GM23338 (cell line): ENCODE measurements at regions not wholly inside any gene's neighbourhood (a gene's known extent, or its start where the extent isn't known, plus 50 kb on each side); places are given as distances from the start of the nearest gene placed in this dataset.

Experiments
- ATAC-seq: fragments of 200-7000 bp; cut with Tn5 transposase; 3 replicates; pipeline ENCODE4 v1.9.1; 2020
- DNase-seq: peaks from one replicate; pipeline ENCODE4 v3.0.0-alpha.2; 2015; ENCODE audit warnings: low spot score
- H2AFZ ChIP-seq: fragments of 200-600 bp; sonication (generic); 2 replicates; pipeline ENCODE4 v1.8.0; 2016; ENCODE audit warnings: antibody characterized with exemption, mild to moderate bottlenecking, moderate library complexity
- H3F3A ChIP-seq: fragments of 200-600 bp; sonication (generic); replicated peaks from 2 replicates; pipeline ENCODE4 v1.8.0; 2017; ENCODE audit warnings: antibody characterized with exemption, mixed run types, low read depth
- H3K27ac ChIP-seq: fragments of 200-600 bp; sonication (generic); 2 replicates; pipeline ENCODE4 v1.6.1; 2016; ENCODE audit warnings: low read depth
- H3K27me3 ChIP-seq: fragments of 200-600 bp; sonication (generic); 2 replicates; pipeline ENCODE4 v1.8.0; 2016; ENCODE audit warnings: mild to moderate bottlenecking, mixed run types, moderate library complexity; ENCODE audit not compliant: insufficient read depth
- H3K36me3 ChIP-seq: fragments of 200-600 bp; sonication (generic); 2 replicates; pipeline ENCODE4 v1.8.0; 2016; ENCODE audit warnings: mild to moderate bottlenecking; ENCODE audit not compliant: insufficient read depth
- H3K4me1 ChIP-seq: fragments of 200-600 bp; sonication (generic); 2 replicates; pipeline ENCODE4 v1.8.0; 2016; ENCODE audit warnings: mild to moderate bottlenecking, moderate library complexity; ENCODE audit not compliant: insufficient read depth
- H3K4me2 ChIP-seq: fragments of 200-600 bp; sonication (generic); 2 replicates; pipeline ENCODE4 v1.7.1; 2017; ENCODE audit warnings: mixed run types
- H3K4me3 ChIP-seq: fragments of 200-600 bp; sonication (generic); 2 replicates; pipeline ENCODE4 v1.6.1; 2016; ENCODE audit warnings: mixed run types
- H3K79me2 ChIP-seq: fragments of 200-600 bp; sonication (generic); replicated peaks from 2 replicates; pipeline ENCODE4 v1.8.0; 2017; ENCODE audit warnings: mild to moderate bottlenecking; ENCODE audit not compliant: insufficient read depth
- H3K9me2 ChIP-seq: fragments of 200-600 bp; sonication (generic); 2 replicates; pipeline ENCODE4 v1.8.0; 2017; ENCODE audit not compliant: insufficient read depth
- H4K20me1 ChIP-seq: fragments of 200-600 bp; sonication (generic); replicated peaks from 2 replicates; pipeline ENCODE4 v1.8.0; 2017; ENCODE audit warnings: mild to moderate bottlenecking; ENCODE audit not compliant: insufficient read depth
- H3K27ac Mint-ChIP-seq: 2 replicates; pipeline ENCODE4 v1.8.0; 2020; ENCODE audit warnings: inconsistent platforms, mild to moderate bottlenecking, moderate library complexity, mixed read lengths
- H3K27me3 Mint-ChIP-seq: 3 replicates; pipeline ENCODE4 v1.8.0; 2022; ENCODE audit warnings: low read depth, mild to moderate bottlenecking, moderate library complexity, mixed read lengths, inconsistent platforms; ENCODE audit not compliant: insufficient read depth, poor library complexity
- H3K36me3 Mint-ChIP-seq: 3 replicates; pipeline ENCODE4 v1.8.0; 2021; ENCODE audit warnings: low read depth, mild to moderate bottlenecking, inconsistent platforms, moderate library complexity, mixed read lengths
- H3K4me1 Mint-ChIP-seq: 3 replicates; pipeline ENCODE4 v1.8.0; 2020; ENCODE audit warnings: mild to moderate bottlenecking, inconsistent platforms, mixed read lengths
- H3K4me3 Mint-ChIP-seq: 3 replicates; pipeline ENCODE4 v1.8.0; 2021; ENCODE audit warnings: moderate library complexity, mild to moderate bottlenecking, inconsistent platforms, mixed read lengths
- H3K9me3 Mint-ChIP-seq: 3 replicates; pipeline ENCODE4 v1.8.0; 2020; ENCODE audit warnings: moderate library complexity, mild to moderate bottlenecking, inconsistent platforms, mixed read lengths
- CTCF ChIP-seq, 2 experiments: fragments of 200-600 bp in 1 of 2; sonication (generic) in 1 of 2; conservative IDR thresholded peaks; 2 replicates each; pipeline versions ENCODE4 v1.5.1 to v1.6.1; 2016 to 2017; ENCODE audit warnings: antibody characterized with exemption in 2 of 2, low read depth in 2 of 2, mild to moderate bottlenecking in 2 of 2, moderate library complexity in 1 of 2
- JUNB ChIP-seq: IDR thresholded peaks from one replicate; pipeline ENCODE4 v1.6.1; 2016; ENCODE audit warnings: antibody characterized with exemption; ENCODE audit not compliant: unreplicated experiment
- NANOG ChIP-seq: IDR thresholded peaks from 2 replicates; pipeline ENCODE4 v1.6.1; 2016; ENCODE audit warnings: antibody characterized with exemption, borderline replicate concordance
- POLR2AphosphoS5 ChIP-seq: IDR thresholded peaks from 2 replicates; pipeline ENCODE4 v1.6.1; 2016; ENCODE audit warnings: antibody characterized with exemption, low read depth
- STAT1 ChIP-seq: IDR thresholded peaks from one replicate; pipeline ENCODE4 v1.6.1; 2016; ENCODE audit warnings: antibody characterized with exemption; ENCODE audit not compliant: unreplicated experiment
- ZNF462 ChIP-seq: fragments of 250-450 bp; sonication (Bioruptor Pico); IDR thresholded peaks from 2 replicates; pipeline ENCODE4 v1.5.0; 2020; ENCODE audit warnings: mild to moderate bottlenecking, moderate library complexity

DNA sequence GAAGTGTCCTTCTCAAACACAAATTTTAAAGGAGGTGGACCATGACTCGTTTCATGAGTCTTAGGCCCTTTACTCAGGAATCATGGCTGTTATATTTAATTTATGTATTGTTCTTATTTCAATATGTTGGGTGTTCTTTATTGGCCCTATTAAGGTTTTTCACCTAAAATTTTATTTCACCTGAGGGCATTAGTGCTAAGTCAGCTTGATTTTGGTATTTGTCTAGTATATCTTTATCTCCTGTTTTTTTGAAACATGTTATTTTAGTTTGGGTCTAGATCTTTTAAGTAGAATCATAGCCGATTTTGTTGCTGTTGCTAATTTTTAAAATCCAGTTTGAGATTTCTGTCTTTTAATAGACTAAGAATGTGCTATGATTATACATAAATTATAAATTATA lies 430.4 kb downstream of the RPS6KC1 start (continued):
- no peak for TF ChIP-seq JUNB
- TF ChIP-seq NANOG = no peak
- TF ChIP-seq ZNF462 (CRISPR knock-in tag) = no peak
- no peak for TF ChIP-seq POLR2AphosphoS5
- TF ChIP-seq CTCF (conservative IDR thresholded peaks at IDR 0.05; ENCODE audit: low read depth in 2 of 2) = no peak

DNA sequence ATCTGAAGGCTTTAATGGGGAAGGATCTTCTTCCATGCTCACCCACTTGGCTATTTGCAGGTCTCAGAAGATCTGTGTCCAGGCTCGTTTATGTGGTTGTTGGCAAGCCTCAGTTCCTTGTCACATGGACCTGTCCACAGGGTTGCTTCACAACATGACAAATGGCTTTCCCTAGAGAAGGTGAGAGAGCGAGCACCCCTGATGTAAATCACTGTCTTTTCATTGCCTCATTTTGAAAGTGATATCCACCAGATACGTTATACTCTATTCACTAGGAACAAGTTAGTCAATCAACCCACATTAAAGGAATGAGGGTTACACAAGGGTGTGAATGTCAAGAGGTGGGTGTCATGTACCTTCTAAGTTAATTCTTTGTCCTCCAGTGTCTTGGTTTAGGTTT lies 433.3 kb downstream of the RPS6KC1 start:
- H3K36me3 ChIP-seq = no peaks in the 10 kb centered on the region
- H3F3A ChIP-seq = no peaks in the 10 kb centered on the region
- H3K79me2 ChIP-seq = no peaks in the 10 kb centered on the region
- H3K4me3 ChIP-seq = no peak overlapping the region
- H3K36me3 Mint-ChIP-seq = no peaks in the 10 kb centered on the region
- H3K4me3 Mint-ChIP-seq = no peak overlapping the region
- H3K27ac Mint-ChIP-seq = no peak overlapping the region
- H2AFZ ChIP-seq = no peak overlapping the region
- DNase-seq (no peak), ATAC-seq (no peak)
- H3K9me3 Mint-ChIP-seq = peaks cover 3% of the 10 kb centered on the region; the same call in 2 of the 3 replicates
- H3K9me2 ChIP-seq = peaks cover 11% of the 10 kb centered on the region
- H3K27me3 ChIP-seq = no peaks in the 10 kb centered on the region
- H4K20me1 ChIP-seq = no peaks in the 10 kb centered on the region
- H3K4me2 ChIP-seq = no peak overlapping the region
- H3K27me3 Mint-ChIP-seq = no peaks in the 10 kb centered on the region
- no peaks in the 10 kb centered on the region; the same call in 2 of the 3 replicates for H3K4me1 Mint-ChIP-seq
- no peak overlapping the region for H3K27ac ChIP-seq
- H3K4me1 ChIP-seq = no peaks in the 10 kb centered on the region
- no peak for TF ChIP-seq JUNB
- TF ChIP-seq STAT1 = no peak
- TF ChIP-seq ZNF462 (CRISPR knock-in tag) = no peak
